Hypothalamus (tissue), 51 donors: ENCODE measurements at regions not wholly inside any gene's neighbourhood (a gene's known extent, or its start where the extent isn't known, plus 50 kb on each side); places are given as distances from the start of the nearest gene placed in this dataset.
A peak's percentile ranks its signal among the peaks of the same experiment; 100 is the strongest.

Source experiments
- DNase-seq, 51 donors: peaks; one replicate each; lab custom pipeline; 2025; lab: John Stamatoyannopoulos, UW

DNA sequence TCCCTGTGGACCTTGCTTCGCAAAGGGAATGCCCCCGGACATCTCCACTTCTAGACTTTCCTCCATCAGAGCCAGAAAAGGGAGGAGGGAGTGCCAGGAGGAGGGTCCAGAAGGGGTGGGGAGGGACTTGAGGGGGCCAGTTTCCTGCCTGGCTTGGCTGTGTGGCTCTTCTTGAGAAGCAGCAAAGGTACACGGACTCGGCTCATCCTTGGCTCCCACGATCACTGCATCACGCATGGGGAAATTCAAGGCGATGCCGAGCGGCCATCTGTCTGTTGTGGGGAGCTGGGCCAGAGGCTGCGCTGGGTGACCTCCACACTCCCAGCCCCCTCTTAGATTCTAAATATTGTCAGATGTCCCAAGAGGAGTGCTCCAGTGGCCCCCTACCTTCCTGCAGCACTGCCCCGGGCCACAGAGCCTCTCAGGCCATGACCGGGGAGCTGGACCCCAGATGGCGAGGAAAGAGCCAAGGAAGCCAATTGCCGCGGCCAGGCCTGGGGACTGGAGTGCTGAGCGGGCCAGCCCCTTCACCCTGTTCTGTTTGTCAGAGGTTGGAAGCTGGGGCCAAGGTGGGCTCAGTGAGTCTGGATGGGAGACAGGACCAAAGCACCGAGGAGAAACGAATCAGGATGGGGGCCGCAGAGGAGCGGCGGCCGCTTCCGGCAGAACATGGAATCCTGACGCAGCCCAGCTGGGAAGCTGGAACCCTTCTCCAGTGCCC is 104.5 kb downstream of the RBFOX3 start:
- no peak for DNase-seq

DNA sequence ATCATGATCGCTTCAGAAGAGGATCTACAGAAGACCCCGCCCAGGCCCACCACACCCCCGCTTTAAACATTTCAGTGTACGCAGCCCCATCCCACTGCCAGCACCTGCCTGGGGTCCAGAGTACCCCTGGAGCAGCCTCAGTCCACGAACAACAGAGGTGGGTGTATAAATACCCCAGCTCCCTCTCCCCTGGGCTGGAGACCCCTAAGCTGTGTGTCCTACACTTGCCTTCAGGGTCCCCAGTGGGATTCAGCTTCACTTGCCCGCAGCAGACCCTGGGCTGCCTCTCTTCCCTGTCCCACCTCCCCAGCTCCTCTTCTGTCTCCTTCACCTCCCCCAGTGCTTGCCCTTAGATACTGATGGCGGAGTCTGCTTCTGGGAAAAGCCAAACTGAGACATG is 105.7 kb downstream of the RBFOX3 start:
- DNase-seq, result no peak

DNA sequence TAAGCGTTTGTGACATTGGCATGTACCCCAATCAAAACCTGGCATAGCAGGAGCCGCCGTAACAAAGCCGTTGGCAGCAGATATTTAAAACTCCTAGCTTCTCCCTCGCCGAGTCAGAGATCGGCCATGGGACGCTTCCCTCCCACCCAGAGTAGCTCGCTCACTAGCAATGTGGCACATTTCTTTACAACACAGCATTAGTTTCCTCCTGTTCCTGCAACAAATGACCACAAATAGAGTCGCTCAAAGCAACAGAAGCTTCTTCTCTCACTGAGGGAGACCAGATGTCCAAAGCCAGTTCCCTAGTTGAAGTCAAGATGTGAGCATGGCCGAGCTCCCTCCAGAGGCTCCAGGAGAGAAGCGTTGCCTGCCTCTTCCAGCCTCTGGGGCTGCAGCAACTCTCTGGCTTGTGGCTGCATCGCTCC is 106.7 kb downstream of the RBFOX3 start:
- DNase-seq, result no peak

DNA sequence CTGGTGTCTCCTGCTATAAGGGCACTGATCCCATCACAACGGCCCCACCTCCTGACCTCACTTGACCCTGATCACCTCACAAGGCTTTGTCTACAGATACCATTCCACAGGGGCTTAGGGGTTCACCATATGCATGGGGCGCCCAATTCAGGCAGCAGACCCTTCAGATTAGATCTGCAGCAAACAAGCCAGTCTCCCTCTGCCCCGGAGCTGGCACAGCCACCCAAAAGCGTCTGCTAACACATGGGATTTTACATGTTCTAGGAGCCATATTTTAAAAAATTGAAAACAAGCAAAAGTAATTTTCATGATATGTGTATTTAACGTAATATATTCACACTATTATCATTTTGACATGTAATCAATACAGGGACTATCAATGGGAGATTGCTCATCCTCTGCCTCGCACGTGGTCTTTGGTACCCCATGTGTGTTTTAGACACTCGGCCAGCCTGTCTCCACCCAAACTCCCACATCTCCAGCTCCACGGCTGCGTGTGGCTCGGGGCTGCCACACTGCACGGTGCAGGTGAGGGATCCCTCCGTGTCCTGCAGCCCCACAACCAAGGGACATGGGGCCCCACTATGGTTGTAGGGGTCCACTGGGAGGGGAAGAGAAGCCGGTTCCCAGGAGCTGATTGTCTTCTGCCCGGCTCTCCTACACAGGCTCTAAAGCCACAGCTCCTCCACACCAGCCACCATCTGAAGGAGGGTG is 107.6 kb downstream of the RBFOX3 start:
- no peak for DNase-seq

DNA sequence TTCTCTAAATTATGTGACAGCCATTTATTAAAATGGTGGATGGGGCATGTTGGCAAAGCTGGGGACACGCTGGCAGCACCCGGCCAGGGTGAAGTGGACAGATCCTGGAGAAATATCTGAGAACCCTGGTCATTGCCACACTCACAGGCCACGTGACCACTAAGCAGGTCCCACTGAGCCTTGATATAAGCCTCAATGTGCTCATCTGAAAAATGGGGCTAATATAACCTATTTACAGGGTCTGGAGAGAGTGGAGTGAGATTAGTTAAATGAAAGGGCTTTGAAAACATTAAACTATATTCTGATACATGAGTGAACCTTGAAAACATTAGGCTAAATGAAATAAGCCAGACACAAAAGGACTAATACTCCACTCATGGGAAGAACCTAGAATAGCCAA is 108.9 kb downstream of the RBFOX3 start:
- DNase-seq, result no peak

DNA sequence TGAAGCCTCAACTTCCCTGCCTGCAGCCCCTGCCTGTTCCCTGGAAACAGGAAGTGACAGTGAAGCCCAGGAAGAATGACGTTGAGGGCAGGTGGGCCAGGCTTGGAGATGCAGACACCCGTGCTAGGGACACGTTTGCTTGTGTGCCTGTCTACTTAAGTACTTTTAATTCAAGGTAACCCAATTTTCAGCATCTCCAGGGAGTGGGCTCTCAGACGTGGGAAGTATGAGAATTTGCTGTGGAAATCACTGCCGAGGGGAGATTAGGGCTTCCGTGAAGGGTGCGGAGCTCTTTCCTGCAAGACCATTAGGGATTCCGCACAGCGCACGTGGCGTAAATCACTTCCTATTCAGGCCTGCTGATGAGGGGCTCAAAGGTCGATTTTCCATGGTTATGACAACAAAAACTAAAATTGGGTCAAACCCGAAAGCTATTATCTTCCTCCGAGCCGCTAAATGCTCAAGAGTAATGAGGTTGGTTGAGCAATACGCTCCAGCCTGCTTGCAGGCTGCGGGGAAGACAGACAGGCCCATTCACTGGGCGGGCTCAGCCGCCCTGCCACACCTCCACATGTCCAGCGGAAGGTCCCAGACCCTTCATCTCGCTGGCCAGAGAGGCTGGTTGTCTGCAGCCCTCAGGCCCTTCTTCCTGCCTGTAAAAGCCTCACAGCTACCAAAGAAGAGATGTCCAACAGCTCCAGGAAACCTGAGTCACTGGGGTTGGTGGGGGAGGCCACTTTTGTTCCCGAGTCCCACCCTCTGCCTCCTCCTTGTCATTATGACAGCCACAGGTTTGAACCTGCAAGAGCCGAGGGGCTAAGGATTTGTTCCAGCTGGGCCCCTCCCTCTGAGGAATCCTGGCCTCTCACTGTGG is 109.9 kb downstream of the RBFOX3 start:
- peak in 1 of 51 donors; percentile 47 for DNase-seq

DNA sequence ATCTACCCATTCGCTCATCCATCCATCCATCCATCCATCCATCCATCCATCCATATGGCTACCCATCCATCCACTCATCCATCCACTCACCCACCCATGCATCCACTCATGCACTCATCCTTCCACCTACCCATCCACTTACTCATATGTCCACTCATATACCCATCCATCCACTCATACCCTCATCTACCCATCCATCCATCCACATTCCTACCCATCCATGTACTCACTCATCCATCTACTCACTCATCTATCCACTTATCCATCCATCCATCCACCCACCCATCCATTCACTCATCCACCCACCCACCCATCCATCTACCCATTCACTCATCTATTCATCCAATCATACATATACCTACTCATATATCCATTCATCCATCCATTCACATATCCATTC is 112.0 kb downstream of the RBFOX3 start:
- DNase-seq, result no peak

DNA sequence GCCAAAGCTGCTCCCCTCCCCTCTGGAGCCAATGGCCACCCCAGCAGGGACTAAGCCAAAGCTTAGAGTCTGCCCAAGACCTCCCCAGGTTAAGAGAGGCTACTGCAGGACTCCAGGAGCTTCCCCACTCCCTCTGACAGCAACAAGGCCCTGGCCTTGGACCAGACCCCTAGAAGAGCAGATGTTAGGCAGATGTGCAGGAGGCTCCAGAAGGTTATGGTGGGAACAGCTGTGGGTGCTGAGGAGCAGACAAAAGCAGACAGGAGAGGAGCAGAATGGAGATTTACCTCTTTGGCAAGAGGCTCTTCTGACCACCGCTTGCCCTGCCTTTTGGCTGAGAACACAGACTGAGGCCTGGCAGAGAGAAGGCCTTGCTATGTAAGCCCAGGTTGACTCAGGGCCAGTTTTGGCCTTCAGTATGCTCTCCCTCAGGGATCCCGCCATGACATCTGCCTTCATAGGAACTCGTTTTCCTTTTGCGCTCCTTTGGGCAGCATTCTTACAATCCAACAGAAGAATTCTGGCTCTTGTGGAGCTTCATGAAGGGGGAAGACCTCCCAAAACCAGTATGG is 113.0 kb downstream of the RBFOX3 start:
- DNase-seq, result no peak

DNA sequence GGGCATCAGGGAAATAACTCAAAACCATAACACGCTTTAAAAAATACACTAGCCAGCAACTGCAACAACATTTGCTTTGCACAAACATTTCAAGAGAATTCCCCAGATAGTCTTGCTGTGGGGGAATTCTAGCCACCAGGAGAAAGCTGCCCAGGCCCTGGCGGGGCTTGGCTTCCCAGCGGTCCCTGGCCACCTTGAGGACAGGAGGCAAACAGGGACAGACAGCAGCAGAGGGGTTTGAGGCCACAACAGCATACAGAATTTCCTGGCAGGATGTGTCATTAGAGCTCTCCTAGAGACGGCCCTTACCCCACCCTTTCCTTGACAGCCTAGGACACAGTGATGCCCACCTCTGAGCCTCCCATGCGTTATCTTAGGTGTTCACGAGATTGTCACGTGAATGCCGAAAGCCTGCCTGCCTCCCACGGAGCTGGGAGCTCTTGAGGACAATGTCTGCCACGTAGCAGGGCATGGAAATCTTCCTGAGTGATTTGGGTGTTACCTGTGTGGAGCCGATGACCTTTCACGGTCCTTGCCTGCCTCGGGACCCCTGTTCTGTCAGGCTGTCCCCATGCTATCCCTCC is 114.3 kb downstream of the RBFOX3 start:
- no peak for DNase-seq

DNA sequence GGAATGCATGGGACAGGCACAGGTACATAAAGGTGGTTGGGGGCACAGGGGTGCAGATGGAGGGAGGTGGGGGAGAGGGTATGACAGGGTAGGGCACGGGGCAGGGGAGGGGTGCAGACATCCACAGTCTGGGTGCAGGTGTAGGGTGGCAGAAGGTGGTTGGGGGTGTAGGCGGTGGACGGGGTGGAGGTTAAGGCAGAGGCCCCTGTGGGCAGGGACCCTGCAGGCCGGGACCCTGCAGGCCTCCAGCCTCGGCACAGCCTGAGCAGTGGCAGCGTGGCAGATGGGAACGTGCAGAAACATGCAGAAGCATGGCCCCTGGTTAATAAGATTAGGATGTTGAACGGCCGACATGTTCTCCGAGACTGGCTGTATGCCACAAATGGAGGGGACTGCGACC is 115.2 kb downstream of the RBFOX3 start:
- DNase-seq, result no peak

DNA sequence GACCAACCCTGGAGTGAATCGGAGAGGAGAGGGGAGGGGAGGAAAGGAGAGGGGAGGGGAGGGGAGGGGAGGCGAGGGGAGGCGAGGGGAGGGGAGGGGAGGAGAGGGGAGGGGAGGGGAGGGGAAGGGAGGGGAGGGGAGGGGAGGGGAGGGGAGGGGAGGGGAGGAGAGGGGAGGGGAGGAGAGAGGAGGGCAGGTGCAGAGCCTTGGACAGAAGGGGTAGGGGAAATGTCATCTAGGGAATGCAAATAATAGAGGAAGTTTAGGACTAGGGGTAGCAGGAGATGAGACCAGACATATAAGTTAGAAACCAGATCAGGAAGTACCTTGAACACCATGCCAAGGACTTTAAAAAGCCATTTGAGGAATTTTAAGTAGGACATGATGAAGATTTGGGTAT is 119.8 kb downstream of the RBFOX3 start:
- DNase-seq, result no peak

DNA sequence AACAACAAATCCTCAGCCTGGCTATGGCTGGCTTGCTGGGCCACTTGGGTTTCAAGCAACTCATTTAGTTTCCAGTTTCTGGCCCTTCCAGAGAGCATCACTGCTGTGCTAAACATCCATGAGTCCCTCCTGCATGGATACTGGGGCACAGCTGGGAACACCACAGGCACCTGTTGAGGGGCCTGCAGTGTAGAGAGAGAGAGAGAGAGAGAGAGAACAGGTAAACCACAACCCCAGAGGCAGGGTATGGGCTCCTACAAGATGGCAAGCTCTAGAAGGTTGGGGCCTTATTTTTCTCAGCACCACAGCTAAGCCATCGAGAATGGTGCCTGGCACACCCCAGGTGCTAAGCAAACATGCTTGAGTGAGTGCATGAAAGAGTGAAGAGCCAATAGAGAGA is 120.3 kb downstream of the RBFOX3 start:
- no peak for DNase-seq

DNA sequence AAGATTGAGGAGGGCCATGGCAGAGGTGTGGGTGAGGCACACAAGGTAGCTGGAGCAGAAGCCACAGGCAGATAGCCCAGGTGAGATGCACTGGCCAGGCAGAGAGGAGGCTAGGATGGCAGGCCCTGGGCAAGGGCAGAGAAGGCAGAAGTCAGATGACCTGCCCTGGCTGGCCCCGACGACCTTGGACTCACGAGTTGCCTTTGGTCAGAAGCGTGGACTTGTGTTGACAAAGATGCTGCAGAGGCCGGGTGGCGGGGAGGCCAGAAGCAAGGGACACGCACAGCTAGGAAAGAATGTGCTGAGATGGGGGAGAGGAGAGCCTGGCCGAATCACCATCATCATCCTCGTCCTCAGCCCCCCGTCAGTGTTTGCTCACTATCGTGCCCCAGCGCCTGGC is 123.7 kb downstream of the RBFOX3 start:
- DNase-seq, result no peak

DNA sequence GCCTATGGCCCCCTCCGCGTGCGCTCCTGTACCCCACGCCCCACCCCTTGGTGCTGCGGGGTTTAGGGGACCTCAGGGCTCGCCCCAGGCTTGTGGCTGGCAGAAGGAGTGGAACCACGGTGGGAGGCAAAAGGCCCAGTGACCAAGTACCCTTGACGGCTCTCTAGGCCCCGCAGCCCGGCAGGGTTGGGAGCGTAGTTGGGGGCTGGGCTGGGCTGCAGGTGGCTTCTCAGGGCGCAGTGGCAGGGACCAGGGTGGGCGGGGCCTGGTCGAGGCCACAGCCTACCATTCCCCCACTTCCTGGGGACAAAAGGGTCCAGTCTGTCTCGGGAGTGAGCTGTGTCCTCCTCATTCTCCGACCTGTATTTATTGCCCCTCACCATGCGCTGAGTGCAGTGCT is 124.9 kb downstream of the RBFOX3 start:
- DNase-seq, result no peak

DNA sequence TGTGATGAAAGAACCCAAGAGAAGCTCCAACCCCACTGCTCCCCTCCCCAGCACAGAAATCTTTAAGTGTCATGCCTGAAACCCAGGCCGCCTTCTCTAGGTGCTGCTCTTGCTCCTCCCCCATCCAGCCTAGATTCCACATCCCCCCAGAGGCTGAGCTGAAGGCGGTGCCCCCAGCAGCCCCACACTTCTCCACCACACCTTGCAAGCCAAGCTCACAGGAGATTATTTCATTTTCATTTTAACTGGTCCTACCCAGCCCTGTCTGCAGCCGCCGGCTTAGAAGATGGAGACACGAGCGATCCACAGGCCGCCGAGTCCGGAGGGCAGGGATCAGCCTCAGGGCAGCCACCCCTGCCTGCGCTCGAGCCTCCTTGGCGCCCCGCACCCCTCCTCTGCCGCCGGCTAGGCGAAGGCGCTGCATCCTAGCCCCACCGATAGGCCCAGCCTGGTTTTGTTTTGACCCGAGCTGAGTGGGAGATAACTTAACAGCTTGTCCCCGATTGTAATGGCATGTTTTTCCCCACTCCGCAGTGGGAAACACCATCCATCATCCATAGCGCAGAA is 125.3 kb downstream of the RBFOX3 start:
- no peak for DNase-seq

DNA sequence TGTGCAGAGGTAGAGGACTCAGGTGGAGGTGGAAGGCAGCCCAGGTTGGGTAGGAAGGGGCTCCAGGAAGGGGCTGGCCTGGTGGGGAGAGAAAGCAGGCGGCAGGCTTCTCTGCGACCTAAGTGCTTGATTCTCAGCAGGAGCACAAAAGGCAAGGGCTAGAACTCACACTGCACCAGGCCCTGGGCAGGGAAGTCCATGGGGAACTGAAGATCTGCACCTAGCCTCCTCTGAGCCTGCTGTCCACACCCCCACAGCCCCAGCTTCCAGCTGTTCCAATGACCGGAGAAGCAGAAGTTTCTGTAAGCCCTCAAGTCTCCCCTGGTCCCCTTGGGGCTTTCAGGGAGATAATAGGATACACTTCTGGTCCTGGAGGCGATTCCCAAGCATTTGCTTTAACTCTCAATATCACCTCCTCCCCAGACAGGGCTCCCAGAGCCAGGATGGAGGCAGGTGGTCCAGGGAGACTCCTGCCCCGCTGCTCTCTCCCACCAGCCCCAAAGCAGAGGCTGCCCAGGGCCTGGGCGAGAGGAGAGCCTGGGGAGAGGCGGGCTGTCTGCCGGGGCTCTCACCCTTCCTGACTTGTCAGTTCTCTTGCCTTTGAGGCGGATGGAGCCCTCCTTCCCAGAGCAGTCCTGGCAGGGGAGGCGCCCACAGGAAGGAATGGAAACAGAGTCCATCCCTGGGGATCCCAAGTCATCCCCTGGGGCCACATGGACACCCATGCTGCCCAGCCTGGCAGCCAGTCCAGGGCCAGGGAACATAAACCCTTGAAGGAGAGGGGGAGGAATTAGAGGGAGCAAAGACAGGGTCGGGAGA is 126.0 kb downstream of the RBFOX3 start:
- no peak for DNase-seq

DNA sequence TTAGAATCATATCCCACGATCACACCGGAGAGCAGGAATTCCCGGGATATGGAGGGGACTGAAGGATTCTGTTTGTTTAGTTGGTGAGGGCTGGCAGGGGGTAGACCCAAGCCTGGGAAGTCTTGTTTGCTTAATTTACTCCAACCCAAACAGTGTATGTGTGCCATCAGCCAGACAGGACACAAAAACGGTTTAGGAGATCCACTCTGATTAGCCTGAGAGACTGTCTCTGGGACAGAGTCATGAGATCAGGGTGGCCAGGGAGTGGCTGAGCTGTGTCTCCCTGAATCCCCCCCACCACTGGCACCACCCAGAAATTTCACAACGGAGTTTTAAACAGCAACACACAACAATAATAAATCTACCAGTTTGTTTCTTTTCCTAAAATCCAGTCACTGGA is 127.0 kb downstream of the RBFOX3 start:
- no peak for DNase-seq

DNA sequence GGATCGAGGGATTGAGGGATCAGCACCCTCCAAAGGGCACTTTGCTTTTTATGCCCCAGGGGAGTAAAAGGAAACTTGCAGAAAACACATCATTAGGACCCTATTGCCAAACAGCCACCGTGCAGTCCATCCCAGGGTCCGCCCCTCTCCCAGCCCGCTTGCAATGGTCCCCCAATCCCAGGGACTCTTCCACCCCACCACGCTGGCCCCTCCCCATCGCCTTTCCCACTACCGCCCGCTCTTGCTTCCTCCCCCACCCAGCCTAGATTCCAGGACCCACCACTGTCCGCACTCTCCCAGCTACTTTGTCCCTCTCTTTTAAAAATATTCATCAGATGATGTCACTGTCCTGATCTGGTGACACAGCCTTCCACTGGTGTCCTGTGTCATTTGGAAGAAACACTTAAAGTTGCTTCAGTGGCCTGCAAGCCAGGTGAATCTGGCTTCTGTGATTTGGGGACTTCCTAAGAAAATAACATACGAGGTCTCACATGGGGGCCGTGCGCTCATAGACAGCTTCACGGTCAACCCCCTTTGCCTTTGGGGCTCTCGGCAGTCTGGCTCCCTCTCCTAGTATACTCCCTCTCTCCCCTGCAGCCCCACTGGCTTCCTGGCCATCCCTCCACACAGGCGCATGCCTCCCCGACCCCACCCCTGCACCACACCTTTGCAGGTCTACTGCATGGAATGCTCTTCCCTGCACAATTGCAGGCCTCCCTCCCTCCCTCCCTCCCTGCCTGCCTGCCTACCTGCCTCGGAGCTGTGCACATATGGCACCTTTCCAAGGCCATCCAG is 127.9 kb downstream of the RBFOX3 start:
- no peak for DNase-seq

DNA sequence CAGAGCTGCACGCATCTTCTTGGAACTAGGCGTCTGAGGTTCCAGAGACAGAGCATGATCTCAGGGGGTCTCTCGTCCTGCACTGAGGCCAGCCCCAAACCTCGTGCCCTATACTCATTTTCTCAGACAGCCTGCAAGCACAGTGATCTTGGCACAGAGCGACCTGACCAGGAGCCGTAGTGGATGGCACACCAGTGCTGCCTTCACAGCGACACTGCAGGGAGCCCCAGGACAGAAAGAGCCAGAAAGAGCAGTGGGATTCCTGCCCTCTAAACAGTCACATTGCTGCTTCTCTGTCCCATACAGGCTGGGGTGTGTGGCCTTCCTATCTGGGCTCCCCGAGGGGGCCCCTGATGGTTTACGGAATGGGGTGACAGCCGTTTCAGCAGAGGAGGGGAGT is 131.0 kb downstream of the RBFOX3 start:
- no peak for DNase-seq
